HG03442 (cell line): ENCODE measurements at regions not wholly inside any gene's neighbourhood (a gene's known extent, or its start where the extent isn't known, plus 50 kb on each side); places are given as distances from the start of the nearest gene placed in this dataset.

ENCODE experiments used
- ATAC-seq: cut with Tn5 transposase; IDR thresholded peaks from one replicate; pipeline ENCODE4 v1.9.1; 2021; ENCODE audit warnings: mild to moderate bottlenecking, moderate library complexity; ENCODE audit not compliant: unreplicated experiment

DNA sequence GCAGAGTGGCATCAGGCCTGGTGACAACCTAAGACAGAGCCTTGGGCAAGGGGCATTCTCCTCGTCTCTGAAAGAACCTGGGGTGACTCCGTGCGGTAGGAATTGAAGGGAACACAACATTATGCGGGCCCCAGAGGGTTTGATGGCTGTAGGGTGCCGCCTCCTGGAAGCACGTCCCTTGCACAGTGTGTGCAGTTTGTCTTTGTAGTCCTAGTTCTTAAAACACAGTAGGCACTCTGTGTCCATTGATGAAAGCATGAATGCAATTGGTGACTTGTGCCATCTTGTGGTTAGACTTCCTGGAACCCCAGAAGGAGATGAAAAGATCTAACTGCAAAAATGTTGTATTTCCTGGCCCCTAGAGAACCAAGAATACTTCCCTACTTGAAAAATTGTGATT, 279.8 kb downstream of the UTP18 start:
- no peak for ATAC-seq

DNA sequence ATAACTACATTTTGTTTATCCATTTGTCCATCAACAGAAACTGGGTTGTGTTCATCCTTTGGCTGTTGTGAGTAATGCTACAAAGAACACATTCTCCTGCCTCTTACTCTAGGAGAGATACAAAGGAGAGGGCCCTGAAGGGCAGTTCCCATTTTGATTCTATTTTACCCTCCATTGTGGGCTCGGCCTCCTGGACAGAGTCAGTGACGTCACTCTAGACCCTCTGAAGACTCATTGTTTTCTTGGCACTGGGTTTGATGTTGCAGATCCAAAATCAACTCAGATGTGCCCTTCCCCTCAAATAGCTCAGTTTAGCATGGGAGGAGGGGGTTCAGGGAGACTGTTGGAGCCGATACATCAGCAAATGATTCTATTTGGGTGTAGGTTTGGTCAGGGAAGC, 280.9 kb downstream of the UTP18 start:
- ATAC-seq, result no peak

DNA sequence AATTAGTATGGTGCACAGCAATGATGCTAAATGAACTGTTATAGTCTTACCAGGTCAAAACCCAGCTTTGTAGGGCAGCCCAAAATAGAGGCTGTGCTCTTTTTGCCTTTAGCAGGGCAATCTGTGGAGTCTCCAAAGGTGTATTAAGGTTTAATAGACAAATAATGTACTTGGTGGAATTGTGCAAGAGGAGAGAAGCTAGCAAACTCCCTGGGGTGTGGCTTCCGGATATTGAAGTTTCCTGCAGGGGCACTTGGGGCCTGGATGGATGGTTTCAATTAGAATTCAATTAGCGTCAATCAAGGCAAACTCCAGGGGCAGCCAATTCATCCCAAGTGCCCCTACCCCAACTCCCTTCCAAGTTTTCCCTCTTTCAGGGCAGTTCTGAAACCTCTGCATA, 285.8 kb downstream of the UTP18 start:
- ATAC-seq, result no peak

DNA sequence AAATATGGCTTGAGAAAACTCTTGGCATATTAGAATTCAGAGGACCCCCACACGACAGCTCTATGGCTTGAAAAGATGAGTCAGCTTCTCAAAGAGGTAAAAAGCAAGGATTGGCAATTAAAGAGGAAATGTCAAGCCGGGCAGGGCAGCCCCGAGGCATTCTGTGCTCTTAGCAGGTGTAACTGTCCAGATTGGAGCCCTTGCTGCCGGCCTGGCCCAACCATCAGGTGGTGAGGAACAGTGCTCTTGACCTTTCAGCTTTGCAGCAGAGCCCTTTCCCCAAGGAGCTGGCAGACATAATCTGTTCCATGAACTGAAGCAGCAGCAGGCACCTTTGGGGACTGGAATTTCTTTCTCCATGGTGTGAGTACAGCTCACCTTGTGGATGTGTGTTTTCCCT, 287.8 kb downstream of the UTP18 start:
- no peak for ATAC-seq

DNA sequence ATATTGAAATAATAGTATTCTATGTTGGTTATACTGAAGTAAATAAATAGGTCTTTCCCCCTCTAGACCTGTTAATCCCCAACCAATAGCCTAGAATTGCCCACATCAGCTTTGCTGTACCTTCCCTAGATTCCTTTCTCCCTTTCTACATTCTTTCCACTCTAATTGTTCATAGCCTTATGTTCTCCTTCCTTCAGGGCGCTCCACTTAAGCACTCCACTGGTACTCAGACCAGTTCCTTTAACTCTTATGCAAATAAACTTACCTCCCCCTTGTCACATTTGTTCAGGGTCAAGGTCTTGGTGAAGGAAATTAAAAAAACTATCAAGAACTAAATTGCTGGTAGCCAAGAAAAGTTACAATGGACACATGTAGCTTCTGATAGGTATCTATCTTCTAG, 294.8 kb downstream of the UTP18 start:
- ATAC-seq, result no peak

DNA sequence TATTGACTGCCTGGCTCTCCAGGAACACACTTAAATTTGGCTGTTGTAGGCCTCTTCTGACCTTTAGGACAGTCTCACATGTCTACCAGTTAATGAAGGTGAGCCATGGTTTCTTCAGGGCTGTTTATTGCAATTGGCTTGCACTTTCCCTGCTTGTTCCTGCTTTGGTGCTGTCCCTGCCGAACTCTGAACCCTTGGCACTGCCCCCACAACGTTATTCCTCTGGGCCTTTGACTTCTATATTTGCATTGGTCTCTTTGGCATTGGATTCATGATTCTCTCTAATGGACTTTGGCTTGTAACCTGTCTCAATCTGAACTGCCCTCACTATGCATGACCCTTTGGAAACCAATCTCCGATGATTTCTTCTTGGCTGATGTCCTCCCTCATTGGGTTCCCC, 299.4 kb downstream of the UTP18 start:
- ATAC-seq, result no peak

DNA sequence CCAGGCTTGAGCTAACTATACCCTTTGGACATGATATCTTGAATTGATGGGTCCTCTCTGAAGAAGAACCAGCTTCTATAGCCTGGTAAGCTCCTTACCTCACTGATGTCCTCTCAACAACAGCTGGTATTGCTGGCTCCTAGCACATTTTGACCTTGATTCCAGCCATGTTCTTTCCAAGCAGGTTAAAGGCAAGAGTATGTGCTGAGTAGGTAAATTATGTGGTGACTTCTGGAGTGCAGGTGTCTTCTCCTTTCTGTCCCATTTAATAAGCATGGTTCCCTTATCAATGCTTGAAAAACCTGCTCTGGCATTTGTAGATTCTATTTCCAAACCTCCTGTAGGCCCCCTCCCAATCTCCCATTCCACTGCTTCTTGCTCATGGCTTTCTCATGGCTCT, 300.1 kb downstream of the UTP18 start:
- ATAC-seq, result no peak

DNA sequence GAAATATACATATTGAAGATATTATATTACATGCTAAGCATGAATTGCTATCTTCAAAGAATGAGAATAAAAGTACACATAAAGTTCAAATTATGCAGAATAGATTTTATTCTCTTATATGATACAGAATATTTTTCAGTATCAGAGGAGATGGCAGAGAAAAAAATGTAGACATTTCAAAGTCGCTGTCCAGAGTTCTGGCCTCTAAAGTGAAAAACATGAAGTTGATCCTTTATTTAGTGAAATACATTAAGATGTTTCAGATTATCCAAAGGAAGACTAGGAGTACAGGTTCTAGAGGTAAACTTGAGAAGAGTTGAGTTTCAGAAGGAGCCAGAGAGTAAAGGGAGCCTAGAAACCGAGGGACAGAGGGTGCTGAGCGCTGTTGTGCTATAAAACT, 303.6 kb downstream of the UTP18 start:
- no peak for ATAC-seq

DNA sequence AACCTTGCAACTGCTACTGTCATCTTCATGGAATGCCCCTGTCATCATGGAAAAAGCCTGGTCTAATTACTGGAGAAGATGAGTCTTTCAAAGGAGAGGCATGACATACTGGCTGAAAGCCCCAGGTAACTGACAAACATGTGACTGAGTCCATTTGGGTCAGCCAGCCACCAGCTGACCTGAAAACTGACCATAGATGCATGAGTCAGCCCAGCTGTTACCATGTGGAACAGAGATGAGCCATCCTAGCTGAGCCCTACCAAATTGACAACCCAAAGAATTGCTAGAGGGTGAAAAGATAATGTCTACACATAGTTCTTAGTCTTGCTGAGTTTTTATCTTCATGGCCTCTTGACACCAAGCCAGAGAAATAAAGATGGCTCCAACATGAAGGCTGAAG, 311.8 kb downstream of the UTP18 start:
- no peak for ATAC-seq
